HPDE6-E6E7 (cell line): ENCODE measurements at regions not wholly inside any gene's neighbourhood (a gene's known extent, or its start where the extent isn't known, plus 50 kb on each side); places are given as distances from the start of the nearest gene placed in this dataset.
A peak's percentile ranks its signal among the peaks of the same experiment; 100 is the strongest.

Experiments used
- DNase-seq: peaks from one replicate; pipeline ENCODE4 v3.0.0; 2011; ENCODE audit warnings: missing footprints; ENCODE audit errors: extremely low spot score

GRCh38 chr1:167145965-167146364 is 52.1 kb downstream of the STYXL2 start:
- DNase-seq: no peak

- DNase-seq: no peak
Observed at GRCh38 chr1:167146903-167147539, 53.1 kb downstream of the STYXL2 start.

GRCh38 chr1:167148421-167148820 is 54.5 kb downstream of the STYXL2 start:
- no peak for DNase-seq

GRCh38 chr1:167149793-167150491 is 56.1 kb downstream of the STYXL2 start:
- no peak for DNase-seq

- DNase-seq: no peak
Observed at GRCh38 chr1:167150492-167150833, 56.6 kb downstream of the STYXL2 start.

- no peak for DNase-seq
Observed at GRCh38 chr1:167152192-167152876, 58.5 kb downstream of the STYXL2 start.

- no peak for DNase-seq
Observed at GRCh38 chr1:167156466-167156865, 62.6 kb downstream of the STYXL2 start.

- DNase-seq: no peak
Observed at GRCh38 chr1:167157114-167157513, 63.2 kb downstream of the STYXL2 start.

GRCh38 chr1:167158111-167158812 is 62.4 kb upstream of the POU2F1 start:
- no peak for DNase-seq

GRCh38 chr1:167158813-167159275 is 61.8 kb upstream of the POU2F1 start:
- DNase-seq: no peak

GRCh38 chr1:167159782-167160181 is 60.9 kb upstream of the POU2F1 start:
- no peak for DNase-seq

- DNase-seq: peak; percentile 27
Observed at GRCh38 chr1:167161242-167161641, 59.4 kb upstream of the POU2F1 start.

GRCh38 chr1:167161762-167162161 is 58.9 kb upstream of the POU2F1 start:
- DNase-seq: no peak

- DNase-seq: no peak
Observed at GRCh38 chr1:167165219-167165618, 55.5 kb upstream of the POU2F1 start.

GRCh38 chr1:167165948-167166689 is 54.6 kb upstream of the POU2F1 start:
- DNase-seq: no peak

GRCh38 chr1:167166690-167167075 is 54.0 kb upstream of the POU2F1 start:
- DNase-seq: no peak

GRCh38 chr1:167168424-167168823 is 52.3 kb upstream of the POU2F1 start:
- DNase-seq: no peak

- no peak for DNase-seq
Observed at GRCh38 chr1:167169642-167170041, 51.0 kb upstream of the POU2F1 start.
